ENCODE measurements at regions not wholly inside any gene's neighbourhood (a gene's known extent, or its start where the extent isn't known, plus 50 kb on each side); places are given as distances from the start of the nearest gene placed in this dataset.

DNA sequence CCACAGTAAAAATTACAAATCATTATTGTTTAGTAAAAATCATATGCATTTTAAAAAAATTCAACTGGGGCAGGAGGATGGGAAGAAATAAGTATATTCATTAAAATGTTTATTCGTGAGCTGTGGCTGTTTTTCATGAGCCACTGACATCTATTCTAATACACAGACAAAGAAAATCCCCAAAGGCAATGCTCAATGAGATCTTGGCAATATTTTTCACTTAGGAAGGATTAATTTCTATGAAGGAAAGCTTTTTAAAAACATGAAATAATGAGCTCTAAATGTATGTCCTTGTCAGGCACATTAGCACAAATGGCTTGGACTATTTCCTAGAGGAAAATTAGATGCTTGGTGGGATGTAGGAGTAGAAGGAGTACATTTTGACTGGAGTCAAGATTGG lies 262.0 kb upstream of the MMADHC start:
- no peak for DNase-seq
- intact Hi-C loops (cut with DNase I), result no loop called here

DNA sequence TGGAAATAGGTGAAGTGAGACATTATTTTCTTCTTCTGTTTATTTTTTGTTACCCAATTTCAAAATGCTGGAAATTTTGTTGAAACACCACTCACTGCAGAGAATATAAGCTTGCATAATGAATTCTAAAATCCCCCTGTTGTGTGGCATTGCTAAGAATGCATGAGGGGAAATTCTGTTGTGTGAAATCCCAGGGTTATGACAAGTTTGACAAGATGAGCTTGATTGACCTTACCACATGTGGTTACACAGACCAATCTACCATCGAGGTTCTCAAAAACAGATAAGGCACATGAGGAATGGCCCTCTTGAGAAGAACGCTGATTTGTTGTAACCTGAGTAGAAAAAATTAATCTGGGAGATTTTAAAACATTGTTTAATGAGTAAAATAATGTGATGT lies 261.6 kb upstream of the MMADHC start:
- no peak for DNase-seq
- intact Hi-C loops (cut with DNase I), result no loop called here

DNA sequence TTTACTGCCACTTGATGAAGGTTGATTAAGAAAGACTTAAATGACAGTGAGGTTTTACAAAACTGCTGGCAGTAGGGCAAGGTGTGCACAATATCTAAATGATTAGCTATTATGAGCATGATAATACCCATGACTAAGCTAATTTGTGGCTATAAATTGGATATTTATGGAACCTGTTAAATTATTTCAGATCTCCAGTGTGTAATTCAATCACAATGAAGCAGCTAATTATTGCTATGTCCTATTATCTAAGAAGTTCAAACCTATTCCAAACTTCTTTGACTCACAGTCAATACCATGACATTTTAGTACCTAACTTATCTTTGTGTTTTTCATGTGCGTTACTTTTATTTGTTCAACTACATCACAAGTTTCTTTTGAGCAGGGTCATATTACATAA lies 253.8 kb upstream of the MMADHC start:
- intact Hi-C loops (cut with DNase I), result no loop called here
- no peak for DNase-seq

DNA sequence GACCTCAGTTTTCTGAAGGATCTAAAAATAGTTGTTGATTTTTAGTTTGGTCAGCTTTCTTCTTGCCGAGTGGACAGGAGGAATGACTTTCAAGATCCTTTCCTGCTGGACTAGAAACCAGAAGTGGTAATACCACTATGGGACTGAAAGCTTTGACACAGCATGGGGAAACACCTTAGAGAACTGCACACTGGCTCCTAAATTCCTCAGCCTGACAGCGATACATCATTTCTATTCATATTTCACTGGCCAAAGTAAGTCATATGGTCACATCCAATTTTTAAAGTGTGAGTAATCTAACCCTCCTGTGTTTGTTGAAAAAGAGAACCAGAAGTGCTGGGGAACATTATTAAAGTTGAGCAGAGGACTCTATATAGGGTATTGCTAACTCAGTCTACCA lies 244.7 kb upstream of the MMADHC start:
- DNase-seq, result no peak
- intact Hi-C loops (cut with DNase I), result no loop called here

DNA sequence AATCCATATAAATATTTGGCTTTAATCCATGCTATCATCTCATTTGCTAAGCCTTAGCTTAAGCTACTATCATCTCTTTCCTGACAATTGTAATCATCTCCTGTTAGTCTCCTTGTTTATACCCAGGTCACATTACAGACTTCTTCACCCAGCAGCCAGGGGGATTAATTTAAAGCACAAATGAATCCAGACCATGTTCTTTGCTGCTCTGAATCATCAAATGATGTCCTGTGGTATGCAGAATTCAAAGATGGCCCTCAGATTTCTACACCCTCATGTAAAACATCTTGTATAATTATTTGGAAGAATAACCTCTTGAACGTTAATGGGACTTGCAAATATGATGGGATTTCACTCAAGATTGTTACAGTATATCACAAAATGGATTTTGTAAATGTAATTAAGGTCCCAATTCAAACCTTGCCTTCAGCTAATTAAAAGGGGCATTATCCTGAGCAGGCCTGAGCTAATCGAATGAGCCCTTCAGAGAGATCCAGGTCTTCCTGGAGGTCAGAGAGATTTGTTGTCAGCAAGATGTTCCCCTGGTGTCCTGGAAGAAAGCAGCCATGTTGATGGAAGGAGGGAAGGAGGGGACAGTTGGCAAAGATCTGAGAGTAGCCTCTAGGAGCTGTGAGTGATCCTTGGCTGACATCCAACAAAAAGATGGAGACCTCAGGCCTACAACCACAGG lies 241.1 kb upstream of the MMADHC start:
- intact Hi-C loops (cut with DNase I), result no loop called here
- no peak for DNase-seq

DNA sequence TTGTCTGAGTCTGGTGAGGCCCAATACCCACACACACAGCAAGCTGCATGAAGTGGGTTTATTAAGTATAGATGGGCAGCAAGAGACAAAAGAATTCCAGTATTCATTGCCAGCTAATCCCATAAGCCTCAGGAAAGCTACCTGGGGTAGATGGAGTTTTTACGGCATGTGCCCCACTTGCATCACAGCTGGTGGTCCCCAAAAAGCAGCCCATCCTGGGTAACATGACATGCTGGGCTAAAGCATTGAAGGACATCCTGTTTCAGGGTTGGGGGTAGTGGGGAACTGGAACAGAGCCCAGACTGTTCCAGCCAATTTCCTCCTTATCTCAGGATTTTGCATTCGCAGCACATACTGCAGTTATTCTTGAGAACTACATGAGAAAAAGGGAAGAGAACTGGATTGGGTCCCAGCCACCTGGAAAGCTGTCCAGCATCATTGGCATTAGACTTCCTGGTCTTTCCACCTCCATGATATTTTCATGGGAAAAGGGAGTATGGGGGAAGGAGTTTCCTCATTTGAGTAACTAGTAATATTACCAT lies 240.1 kb upstream of the MMADHC start:
- intact Hi-C loops (cut with DNase I), result no loop called here

DNA sequence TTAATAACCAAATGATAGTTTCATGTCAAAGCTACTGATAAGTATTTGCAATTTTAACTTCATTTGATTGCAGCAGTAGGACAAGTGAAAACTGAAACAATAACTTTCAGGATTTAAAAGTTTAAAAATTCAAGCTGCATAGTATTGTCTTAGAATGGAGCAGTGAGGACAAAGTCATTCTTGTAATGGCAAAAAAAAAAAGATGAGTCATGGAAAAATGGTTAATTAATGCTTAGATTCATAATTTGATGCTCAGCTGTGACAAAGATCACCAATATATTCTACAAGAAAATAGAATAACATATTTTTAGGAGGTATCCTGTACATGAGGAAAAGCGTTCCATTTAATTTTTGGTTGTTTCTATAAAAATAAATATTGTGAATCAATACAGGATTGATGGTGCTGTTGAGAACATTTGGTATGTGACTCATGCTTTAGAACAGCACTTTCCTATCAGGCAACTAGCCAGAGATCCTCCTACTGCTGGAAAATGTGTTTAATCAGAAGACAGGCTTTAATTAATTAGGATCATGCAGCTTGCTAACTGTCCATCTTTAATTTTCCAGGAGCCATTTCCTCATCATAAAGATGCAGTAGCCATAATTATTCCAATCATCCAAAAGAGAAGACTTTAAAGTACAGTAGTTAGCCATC lies 239.0 kb upstream of the MMADHC start:
- intact Hi-C loops (cut with DNase I), result no loop called here
- DNase-seq, result no peak

More for the DNA sequence above, 240.1 kb upstream of the MMADHC start:
- DNase-seq, result no peak

DNA sequence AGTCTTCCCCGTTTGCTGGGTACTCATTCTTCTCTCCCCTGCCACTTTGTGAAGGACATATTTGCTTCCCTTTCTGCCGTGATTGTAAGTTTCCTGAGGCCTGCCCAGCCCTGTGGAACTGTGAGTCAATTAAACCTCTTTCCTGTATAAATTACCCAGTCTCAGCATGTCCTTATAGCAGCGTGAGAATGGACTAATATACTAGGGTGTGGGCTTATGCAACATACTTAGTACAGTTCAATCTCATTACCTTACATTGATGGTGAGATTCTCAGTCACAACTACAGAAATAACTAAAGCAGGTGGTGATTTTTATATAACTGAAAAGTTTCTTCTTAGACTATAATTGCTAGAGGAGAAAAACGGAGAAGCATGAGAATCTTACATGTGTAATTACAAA lies 237.9 kb upstream of the MMADHC start:
- DNase-seq, result no peak
- intact Hi-C loops (cut with DNase I), result no loop called here

DNA sequence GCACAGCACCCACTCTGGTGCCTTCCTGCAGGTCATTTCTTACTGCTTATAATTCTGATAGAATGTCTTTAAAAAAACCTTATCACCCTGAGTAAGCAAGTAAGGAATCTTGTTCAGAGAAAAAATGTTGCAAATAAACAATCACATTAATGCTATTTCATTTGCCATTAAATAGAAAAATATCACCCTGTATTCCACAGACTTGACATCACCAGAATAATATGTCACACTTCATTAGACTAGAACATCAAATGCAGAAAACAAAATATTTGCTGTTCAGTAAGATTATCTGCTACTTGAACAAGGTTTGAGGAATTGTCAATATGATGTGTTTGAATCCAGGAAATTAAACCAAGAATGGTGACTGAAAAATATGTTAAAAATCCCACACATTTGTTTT lies 236.6 kb upstream of the MMADHC start:
- no peak for DNase-seq
- intact Hi-C loops (cut with DNase I), result no loop called here

DNA sequence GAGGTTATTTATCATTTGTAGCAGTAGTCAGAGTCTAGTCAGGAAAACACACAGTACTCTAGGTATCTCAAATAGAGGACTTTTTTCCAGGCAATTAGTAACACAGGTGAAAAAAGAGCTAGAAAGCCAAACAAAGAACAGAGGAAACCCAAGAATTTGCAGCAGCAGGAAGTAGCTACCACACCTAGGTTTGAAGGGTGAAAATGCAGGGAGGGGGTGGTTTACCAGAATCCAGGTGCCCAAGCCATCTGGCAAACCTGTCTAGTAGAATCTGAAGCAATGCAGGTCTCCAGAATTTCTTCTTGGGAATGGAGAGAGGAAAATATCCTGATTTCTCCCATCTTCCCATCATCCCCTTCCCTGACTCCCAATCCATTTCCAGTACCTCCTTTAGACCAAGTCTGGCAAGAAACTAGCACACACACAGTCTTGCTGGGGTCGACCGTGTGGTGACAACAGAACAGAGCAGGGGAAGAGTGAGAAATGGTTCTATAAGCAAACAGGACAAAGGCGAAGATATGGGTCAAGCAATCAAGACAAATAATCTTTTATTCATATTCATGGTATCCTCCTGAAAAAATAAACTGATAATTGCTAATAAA lies 231.9 kb upstream of the MMADHC start:
- no peak for DNase-seq
- intact Hi-C loops (cut with DNase I), result no loop called here

DNA sequence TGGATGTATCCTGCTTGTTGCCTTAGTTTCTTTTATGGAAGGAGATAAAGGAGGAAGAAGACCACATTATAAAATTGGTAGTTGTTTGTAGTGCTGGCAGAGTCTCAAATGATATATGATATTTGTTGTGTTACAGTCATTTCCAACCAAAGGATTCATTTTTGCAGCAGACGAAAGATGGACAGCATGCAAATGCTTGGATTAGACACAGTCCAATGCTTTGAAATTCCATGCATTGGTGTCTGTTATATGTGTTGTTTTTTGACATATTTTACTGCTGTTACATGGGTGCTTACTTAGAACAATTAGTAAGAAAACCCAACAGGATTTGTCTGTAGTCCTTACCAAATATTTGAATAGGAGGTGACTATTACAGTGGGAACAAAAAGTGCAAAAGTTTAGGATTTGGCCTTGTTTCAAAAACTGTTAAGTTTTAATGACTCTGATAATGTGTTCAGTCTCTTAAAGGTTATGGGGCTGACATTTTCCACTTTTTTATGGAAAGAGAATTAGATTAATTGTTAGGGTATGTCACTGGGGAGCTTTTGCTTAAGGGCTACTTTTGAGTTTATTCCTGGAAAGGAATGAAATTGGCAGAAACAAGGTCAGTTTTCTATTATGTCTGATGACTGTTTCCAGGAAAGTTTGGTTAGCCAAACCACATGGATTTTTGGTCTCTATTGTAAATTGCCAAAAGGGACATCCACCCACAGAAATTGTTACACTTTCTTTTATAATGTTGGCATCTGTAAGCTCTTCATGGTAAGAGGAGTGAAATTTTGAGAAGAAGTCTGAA lies 229.4 kb upstream of the MMADHC start:
- intact Hi-C loops (cut with DNase I), result no loop called here
- DNase-seq, result no peak

DNA sequence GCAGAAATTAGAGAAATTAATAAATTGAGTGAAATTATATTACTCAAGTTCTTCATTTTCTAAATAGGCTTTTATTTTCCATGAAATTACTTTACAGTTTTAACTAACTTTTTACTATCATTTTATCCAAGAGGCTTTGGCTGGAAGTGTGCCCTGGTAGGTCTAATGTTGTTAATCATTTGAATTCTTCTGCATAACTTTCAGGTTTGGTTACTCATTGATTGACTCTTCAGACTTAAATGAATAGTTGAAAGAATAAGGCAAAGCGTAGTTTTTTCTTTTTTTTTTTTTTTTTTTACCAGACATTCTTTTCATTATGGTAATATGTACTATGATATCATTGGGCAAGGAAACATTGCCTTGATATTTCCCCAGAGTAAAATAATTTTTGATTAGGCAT lies 228.4 kb upstream of the MMADHC start:
- no peak for DNase-seq
- intact Hi-C loops (cut with DNase I), result no loop called here

DNA sequence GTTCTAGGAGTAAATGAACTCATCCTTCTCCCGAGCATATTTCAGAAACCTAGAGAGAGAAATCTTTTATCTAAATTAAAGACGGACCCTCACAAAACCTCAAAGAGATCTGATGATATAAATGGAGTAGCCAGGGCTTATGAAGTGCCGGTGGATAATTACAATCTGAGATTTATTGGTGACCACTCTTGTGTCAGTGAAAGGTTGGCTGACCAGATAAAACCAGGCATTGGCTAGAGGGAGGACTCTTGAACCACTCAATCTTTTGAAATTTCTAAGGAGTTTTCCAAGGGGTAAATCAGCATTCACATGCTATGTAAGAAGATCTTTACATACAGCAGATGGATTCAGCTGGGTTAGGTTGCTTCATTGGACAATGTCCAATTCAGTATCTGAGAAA lies 227.3 kb upstream of the MMADHC start:
- intact Hi-C loops (cut with DNase I), result no loop called here
- no peak for DNase-seq

DNA sequence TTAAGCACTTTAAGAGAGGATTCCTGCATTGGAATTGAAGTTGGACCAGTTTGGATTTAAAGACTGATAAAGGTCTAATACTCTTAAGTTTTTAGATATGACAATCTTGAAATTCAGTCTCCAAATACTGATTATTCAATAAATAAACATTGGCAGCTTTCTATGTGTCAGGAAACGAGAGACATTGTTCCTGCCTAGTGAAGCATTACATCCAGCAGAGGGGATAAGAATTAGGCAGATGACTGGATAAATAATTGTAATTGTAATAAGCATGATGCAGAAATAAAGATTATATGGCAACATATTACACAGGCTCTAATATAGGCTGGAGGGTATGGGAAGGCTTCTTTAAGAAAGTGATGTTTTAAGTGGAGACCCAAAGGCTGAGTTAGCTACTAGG lies 226.5 kb upstream of the MMADHC start:
- no peak for DNase-seq
- intact Hi-C loops (cut with DNase I), result no loop called here

DNA sequence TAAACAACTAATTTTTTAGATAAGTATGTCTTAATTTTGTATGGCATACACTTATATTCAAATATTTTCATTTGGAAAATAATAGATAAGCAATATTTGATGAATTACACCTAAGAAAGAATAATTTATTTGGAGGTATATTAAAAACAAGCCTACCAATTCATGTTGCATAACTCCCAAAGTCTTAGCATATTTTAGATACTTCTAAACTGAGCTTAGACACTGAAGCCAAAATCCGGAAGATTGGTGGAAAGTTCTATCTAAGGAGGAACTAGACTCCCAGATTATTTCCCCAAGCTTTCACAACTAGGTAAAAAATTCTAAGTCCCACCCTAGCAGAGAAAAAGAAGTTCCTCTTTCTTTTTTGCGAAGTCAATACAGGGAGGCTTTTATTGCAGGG lies 221.0 kb upstream of the MMADHC start:
- no peak for DNase-seq
- intact Hi-C loops (cut with DNase I), result no loop called here

DNA sequence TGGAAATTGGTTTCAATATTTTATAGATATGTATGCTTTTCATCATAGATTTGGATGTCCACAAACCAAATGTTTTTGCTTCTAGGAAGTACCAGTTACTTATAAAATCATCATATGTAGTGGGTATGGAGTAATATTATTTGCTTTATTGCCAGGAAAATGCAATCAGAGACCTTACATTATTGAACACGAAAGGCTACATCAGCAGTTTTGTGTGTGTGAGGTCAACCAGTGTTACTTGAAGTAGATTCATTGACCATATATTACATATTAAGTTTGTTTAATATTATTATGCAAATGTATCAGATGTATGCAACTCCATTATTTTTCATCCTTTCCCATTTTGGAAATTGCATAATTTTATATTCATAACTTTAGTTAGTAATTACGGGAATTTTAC lies 219.1 kb upstream of the MMADHC start:
- intact Hi-C loops (cut with DNase I), result no loop called here
- no peak for DNase-seq

DNA sequence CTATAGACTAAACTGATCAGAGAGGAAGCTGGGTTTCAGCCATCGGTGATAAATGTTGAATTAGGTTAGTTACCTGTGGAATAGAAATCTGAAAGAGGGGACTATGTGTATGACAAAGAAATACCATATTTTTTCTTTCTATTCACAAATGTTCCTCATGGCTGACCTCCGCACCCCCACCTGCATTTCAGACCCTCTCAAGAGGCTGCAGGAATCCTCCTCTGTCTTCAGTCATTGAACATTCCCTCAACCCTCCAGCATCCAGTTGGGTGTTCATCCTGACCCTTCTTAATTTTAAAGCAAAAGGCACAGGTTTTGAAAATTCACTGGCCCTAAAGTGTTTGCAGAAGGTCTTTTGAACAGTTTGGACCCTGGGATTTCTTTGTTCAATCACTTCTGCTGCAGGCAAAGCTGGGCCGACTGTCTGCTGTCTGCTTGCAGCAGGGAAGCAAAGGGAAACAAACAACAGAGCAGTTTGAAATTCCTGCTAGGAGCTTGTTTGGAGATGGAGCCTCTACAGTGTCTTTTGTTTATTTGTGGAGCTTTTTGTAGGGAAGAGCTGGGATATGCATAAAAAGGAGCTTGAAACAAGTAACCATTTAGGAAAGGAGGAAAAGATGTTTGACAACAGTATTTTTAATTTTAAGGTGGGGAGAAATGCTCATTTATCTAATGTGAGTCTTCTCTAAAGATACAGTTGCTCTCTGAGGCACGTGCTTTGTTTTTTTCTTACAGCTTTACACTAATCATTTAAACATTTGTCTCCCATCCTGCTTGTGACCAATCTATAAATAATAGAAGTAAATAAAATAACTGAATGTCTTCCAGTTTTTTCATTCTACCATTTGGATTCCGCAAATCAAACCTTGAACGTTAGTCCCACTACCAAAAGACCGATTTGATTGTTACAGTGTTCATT lies 213.3 kb upstream of the MMADHC start:
- intact Hi-C loops (cut with DNase I), result no loop called here
- DNase-seq, result peak in 1 of 10 donors; percentile 74

DNA sequence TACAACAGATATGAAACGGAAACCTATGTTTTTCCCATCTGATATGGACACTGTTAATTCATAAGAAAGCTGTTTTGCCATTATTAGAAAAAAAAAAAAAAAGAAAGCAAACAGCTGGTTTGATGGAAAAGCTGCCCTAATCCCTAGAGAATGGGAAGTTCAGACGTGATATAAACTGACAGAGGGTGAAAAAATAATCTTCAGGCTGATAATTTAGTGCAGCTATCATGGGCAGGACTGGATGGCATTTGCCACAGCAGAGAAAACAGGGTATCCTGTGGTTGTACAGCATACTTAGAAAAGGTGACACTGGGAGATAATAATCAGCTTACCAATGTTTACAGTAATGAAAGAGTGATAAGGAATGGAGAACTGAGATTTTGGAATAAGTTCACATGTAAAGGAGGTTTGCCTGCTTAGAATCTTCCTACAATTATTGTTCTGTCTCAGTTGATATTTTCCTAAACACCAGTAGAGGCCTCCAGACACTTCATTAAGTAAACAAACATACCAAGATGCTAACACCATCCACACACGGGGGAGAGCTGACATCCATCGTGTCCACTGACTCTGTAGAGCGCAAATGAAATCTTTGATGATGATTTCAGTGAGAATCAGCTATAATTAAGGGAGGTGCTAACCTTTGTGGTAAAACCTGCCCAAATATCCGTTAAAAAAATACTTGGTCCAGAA lies 211.6 kb upstream of the MMADHC start:
- DNase-seq, result no peak
- intact Hi-C loops (cut with DNase I), result loop anchor here (5.0 kb wide), 1 partner anchor 688 kb away; the partner anchor contains the start of gene RND3

DNA sequence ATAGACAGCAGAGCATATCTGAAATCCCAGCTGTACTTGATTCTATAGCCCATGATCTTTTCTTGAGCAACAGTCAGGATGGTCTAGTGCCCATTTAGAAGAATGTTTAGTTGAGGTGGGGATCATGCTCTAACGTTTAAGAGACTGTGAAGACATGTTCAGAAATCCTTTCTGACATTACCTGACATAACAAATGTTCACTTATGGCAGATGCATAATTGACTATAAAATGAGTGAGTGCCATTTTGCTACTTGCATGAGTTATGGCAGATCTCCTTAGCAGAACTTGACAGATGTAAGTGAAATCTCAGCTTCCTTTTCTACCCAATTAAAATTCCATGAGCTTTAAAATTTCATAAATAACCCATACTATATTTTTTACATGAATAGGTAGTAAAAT lies 209.5 kb upstream of the MMADHC start:
- intact Hi-C loops (cut with DNase I), result loop anchor here (5.0 kb wide), 1 partner anchor 690 kb away; the partner anchor contains the start of gene RND3
- DNase-seq, result no peak
